ENCODE measurements at regions not wholly inside any gene's neighbourhood (a gene's known extent, or its start where the extent isn't known, plus 50 kb on each side); places are given as distances from the start of the nearest gene placed in this dataset.

DNA sequence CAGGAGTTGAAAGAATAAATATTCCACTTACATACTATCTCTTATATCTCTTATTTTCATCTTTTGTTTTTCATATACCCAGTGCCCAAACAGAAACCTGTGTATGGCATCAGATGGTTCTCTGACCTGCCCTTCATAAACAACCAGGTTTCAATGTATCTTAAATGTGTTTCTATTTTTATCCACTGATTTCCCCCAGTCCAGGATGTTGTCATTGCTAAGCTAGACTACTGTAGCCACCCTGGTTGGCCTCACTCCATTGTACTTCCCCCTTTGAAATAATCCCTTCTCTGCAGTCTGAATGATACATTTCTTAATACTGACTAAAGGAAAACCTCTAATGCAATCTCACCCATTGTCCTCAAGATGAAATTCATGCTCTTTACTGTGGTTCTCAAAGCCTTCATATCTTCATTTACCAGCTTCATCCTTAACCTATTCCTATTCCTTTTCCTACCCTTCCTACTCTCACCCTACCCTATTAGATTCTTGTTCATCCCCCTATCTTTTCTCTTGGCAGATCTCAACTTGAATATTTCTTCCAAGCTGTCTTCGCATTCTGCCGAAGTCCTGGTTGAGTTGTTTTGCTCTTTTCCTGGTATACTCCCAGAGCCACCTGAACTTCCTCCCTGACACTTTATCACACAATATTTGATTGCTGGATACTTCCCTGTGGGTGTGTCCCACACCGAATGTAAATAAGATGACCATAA is 312.4 kb downstream of the FOXG1 start:
- DNase-seq (ENCODE audit: extremely low read depth, insufficient read length): no peak
- TF ChIP-seq, protein P1, sequence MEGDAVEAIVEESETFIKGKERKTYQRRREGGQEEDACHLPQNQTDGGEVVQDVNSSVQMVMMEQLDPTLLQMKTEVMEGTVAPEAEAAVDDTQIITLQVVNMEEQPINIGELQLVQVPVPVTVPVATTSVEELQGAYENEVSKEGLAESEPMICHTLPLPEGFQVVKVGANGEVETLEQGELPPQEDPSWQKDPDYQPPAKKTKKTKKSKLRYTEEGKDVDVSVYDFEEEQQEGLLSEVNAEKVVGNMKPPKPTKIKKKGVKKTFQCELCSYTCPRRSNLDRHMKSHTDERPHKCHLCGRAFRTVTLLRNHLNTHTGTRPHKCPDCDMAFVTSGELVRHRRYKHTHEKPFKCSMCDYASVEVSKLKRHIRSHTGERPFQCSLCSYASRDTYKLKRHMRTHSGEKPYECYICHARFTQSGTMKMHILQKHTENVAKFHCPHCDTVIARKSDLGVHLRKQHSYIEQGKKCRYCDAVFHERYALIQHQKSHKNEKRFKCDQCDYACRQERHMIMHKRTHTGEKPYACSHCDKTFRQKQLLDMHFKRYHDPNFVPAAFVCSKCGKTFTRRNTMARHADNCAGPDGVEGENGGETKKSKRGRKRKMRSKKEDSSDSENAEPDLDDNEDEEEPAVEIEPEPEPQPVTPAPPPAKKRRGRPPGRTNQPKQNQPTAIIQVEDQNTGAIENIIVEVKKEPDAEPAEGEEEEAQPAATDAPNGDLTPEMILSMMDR (IDR thresholded peaks at IDR 0.05; ENCODE audit: insufficient read depth, low read length, poor library complexity, severe bottlenecking): no peak
- H3K27me3 ChIP-seq (replicated peaks; ENCODE audit: control insufficient read depth, insufficient read depth, low read length): no peaks in the 10 kb centered on the region
- no peak overlapping the region for H3K4me3 ChIP-seq (replicated peaks; ENCODE audit: low read depth, low read length)
- H3K36me3 ChIP-seq (ENCODE audit: control insufficient read depth, insufficient read depth, low read length): no peaks in the 10 kb centered on the region

DNA sequence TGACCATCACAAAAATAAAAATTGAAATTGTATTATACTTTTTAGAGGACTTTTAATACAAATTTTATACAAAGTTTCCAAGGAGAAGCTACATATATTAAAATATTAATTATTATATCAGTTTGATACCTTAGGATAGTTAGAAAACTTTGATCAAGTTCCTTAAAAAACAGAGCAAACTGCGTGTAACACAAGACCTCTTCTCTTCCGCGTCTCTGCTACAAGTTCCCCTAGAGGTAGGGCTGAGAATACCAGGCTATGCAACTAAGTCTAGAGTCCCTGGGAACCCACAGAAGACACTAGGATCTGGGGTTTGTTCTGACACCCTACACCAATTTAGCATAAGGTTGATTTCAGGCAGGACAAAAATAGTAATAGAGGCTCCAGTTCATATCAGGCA is 319.0 kb downstream of the FOXG1 start:
- TF ChIP-seq, protein P1 (IDR thresholded peaks at IDR 0.05; ENCODE audit: insufficient read depth, low read length, poor library complexity, severe bottlenecking): no peak
- Histone ChIP-seq H3K4me3 (replicated peaks; ENCODE audit: low read depth, low read length) (no peak overlapping the region), H3K36me3 (ENCODE audit: control insufficient read depth, insufficient read depth, low read length) (no peaks in the 10 kb centered on the region), H3K27me3 (replicated peaks; ENCODE audit: control insufficient read depth, insufficient read depth, low read length) (no peaks in the 10 kb centered on the region)
- DNase-seq (ENCODE audit: extremely low read depth, insufficient read length): no peak

DNA sequence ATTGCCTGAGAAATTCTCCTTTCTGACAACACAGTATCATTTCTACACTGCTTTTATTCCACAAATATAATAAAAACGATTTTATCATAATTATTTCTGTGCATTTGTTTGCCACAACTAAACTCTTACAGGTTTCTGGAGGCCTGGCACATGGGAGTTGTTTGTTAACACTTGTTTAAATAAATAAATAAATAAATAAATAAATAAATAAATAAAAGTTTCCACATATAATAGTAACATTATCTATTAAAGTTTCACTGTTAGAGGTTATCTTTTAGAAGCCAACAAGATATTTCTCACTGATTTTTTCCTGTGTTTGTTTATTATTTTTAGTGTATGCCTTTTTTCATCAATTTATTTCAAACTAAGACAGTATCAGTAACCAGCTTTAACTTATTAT is 323.3 kb downstream of the FOXG1 start:
- H3K4me3 ChIP-seq (replicated peaks; ENCODE audit: low read depth, low read length): no peak overlapping the region
- no peak for DNase-seq (ENCODE audit: extremely low read depth, insufficient read length)
- TF ChIP-seq, protein P1 (IDR thresholded peaks at IDR 0.05; ENCODE audit: insufficient read depth, low read length, poor library complexity, severe bottlenecking): no peak
- H3K27me3 ChIP-seq (replicated peaks; ENCODE audit: control insufficient read depth, insufficient read depth, low read length): no peaks in the 10 kb centered on the region
- H3K36me3 ChIP-seq (ENCODE audit: control insufficient read depth, insufficient read depth, low read length): no peaks in the 10 kb centered on the region

DNA sequence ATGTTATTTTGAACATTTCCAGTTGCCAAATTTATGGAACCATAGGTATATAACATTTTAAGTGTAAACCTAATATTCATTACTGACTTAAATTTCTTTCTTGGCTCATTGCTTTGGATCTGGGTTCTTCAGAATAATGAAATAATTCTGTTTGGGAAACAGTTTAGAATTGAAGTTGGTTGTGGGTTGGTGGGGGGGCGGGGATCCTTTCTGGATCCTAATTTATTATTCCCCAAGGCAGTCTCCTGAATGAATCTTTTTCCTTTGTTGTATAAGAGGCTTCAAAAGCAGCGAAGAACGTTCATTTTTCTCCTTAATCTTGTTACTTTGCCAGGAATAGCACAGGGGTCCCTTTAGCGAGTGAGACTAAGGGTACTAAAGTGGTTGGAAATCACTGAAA is 325.5 kb downstream of the FOXG1 start:
- no peak for DNase-seq (ENCODE audit: extremely low read depth, insufficient read length)
- Histone ChIP-seq H3K36me3 (ENCODE audit: control insufficient read depth, insufficient read depth, low read length) (no peaks in the 10 kb centered on the region), H3K27me3 (replicated peaks; ENCODE audit: control insufficient read depth, insufficient read depth, low read length) (no peaks in the 10 kb centered on the region), H3K4me3 (replicated peaks; ENCODE audit: low read depth, low read length) (no peak overlapping the region)
- TF ChIP-seq, protein P1 (IDR thresholded peaks at IDR 0.05; ENCODE audit: insufficient read depth, low read length, poor library complexity, severe bottlenecking): no peak

DNA sequence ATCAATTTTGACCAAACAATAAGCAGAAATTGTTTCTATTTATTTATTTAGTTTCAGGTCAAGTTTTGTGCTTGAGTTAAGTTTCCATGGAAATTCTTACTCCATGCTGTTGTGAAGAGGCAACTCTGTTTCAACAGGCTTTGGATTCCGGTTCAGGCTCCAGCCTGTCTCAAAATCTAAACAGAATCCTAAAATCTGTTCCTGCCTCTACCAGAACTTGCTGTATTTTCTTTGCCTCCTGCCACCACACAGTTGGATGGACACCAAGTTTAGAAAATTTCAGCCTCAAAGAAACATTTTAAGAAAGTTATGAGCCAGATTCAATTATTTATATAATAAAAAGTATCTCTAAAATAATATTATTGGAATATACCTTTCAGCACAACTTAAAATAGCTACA is 330.9 kb downstream of the FOXG1 start:
- no peak overlapping the region for H3K4me3 ChIP-seq (replicated peaks; ENCODE audit: low read depth, low read length)
- H3K36me3 ChIP-seq (ENCODE audit: control insufficient read depth, insufficient read depth, low read length): no peaks in the 10 kb centered on the region
- TF ChIP-seq, protein P1 (IDR thresholded peaks at IDR 0.05; ENCODE audit: insufficient read depth, low read length, poor library complexity, severe bottlenecking): no peak
- no peak for DNase-seq (ENCODE audit: extremely low read depth, insufficient read length)
- no peaks in the 10 kb centered on the region for H3K27me3 ChIP-seq (replicated peaks; ENCODE audit: control insufficient read depth, insufficient read depth, low read length)

DNA sequence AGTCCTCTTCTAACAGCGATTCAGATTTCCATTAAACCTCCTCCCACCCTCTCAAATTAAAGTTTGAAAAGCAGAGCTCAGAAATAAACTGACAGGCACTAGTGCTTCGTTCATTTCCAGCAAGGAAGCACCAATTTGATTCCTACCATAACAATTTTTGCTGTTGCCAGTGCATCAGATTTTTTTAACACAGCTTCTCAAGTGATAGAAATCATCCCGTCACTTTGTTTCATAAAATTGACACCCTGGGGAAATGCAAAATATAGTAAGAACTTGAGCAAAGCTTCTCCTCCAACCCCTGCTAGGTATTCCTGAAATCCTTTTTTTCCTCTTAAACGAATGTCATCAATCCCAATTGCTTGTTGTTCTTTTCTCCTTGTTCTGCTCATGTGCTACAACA is 332.1 kb downstream of the FOXG1 start:
- Histone ChIP-seq H3K36me3 (ENCODE audit: control insufficient read depth, insufficient read depth, low read length) (no peaks in the 10 kb centered on the region), H3K4me3 (replicated peaks; ENCODE audit: low read depth, low read length) (no peak overlapping the region), H3K27me3 (replicated peaks; ENCODE audit: control insufficient read depth, insufficient read depth, low read length) (no peaks in the 10 kb centered on the region)
- DNase-seq (ENCODE audit: extremely low read depth, insufficient read length): no peak
- TF ChIP-seq, protein P1 (IDR thresholded peaks at IDR 0.05; ENCODE audit: insufficient read depth, low read length, poor library complexity, severe bottlenecking): no peak
